ENCODE measurements at regions not wholly inside any gene's neighbourhood (a gene's known extent, or its start where the extent isn't known, plus 50 kb on each side); places are given as distances from the start of the nearest gene placed in this dataset.

GRCh38 chr18:64983497-64984238, 767.1 kb upstream of the CDH7 start:
- Histone ChIP-seq H3K9ac (ENCODE audit: low read length) (no peak overlapping the region), H3K36me3 (ENCODE audit: control insufficient read depth, low read depth, low read length) (no peaks in the 10 kb centered on the region), H3K4me1 (ENCODE audit: control insufficient read depth, low read depth, low read length) (no peaks in the 10 kb centered on the region), H3K27ac (ENCODE audit: low read length) (no peak overlapping the region), H3K9me3 (ENCODE audit: control insufficient read depth, low read depth, low read length) (no peaks in the 10 kb centered on the region), H3K4me3 (ENCODE audit: low read length) (no peak overlapping the region), H3K27me3 (ENCODE audit: control insufficient read depth, insufficient read depth, low read length) (no peaks in the 10 kb centered on the region)

GRCh38 chr18:64982414-64983055, 768.3 kb upstream of the CDH7 start:
- Histone ChIP-seq H3K9me3 (ENCODE audit: control insufficient read depth, low read depth, low read length) (no peaks in the 10 kb centered on the region), H3K9ac (ENCODE audit: low read length) (no peak overlapping the region), H3K4me3 (ENCODE audit: low read length) (no peak overlapping the region), H3K27me3 (ENCODE audit: control insufficient read depth, insufficient read depth, low read length) (no peaks in the 10 kb centered on the region), H3K36me3 (ENCODE audit: control insufficient read depth, low read depth, low read length) (no peaks in the 10 kb centered on the region), H3K4me1 (ENCODE audit: control insufficient read depth, low read depth, low read length) (no peaks in the 10 kb centered on the region), H3K27ac (ENCODE audit: low read length) (no peak overlapping the region)

GRCh38 chr18:64981915-64982314, 768.9 kb upstream of the CDH7 start:
- Histone ChIP-seq H3K36me3 (ENCODE audit: control insufficient read depth, low read depth, low read length) (no peaks in the 10 kb centered on the region), H3K9me3 (ENCODE audit: control insufficient read depth, low read depth, low read length) (no peaks in the 10 kb centered on the region), H3K27me3 (ENCODE audit: control insufficient read depth, insufficient read depth, low read length) (no peaks in the 10 kb centered on the region), H3K4me3 (ENCODE audit: low read length) (no peak overlapping the region), H3K27ac (ENCODE audit: low read length) (no peak overlapping the region), H3K4me1 (ENCODE audit: control insufficient read depth, low read depth, low read length) (no peaks in the 10 kb centered on the region), H3K9ac (ENCODE audit: low read length) (no peak overlapping the region)

DNA sequence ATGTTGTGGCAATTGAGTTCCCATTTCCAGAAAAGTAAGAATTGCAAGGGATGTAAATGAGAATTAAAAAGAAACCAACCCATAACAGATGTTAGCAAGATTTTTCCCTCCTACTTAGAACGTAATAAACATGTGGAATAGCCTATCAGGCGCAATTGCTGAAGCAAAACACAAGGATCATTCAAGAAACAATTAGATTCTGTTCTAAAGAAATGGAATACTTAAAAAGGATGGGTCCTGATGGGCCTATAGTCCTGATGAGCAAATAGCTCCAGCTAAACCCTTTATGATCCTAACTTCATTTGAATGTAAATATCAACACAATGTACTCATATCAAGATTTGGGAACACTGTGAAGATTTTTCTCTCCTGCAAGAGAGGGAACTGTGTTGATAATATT, 771.0 kb upstream of the CDH7 start:
- Histone ChIP-seq H3K9ac (ENCODE audit: low read length) (no peak overlapping the region), H3K27ac (ENCODE audit: low read length) (no peak overlapping the region), H3K4me1 (ENCODE audit: control insufficient read depth, low read depth, low read length) (no peaks in the 10 kb centered on the region), H3K36me3 (ENCODE audit: control insufficient read depth, low read depth, low read length) (no peaks in the 10 kb centered on the region), H3K4me3 (ENCODE audit: low read length) (no peak overlapping the region), H3K27me3 (ENCODE audit: control insufficient read depth, insufficient read depth, low read length) (no peaks in the 10 kb centered on the region), H3K9me3 (ENCODE audit: control insufficient read depth, low read depth, low read length) (no peaks in the 10 kb centered on the region)

DNA sequence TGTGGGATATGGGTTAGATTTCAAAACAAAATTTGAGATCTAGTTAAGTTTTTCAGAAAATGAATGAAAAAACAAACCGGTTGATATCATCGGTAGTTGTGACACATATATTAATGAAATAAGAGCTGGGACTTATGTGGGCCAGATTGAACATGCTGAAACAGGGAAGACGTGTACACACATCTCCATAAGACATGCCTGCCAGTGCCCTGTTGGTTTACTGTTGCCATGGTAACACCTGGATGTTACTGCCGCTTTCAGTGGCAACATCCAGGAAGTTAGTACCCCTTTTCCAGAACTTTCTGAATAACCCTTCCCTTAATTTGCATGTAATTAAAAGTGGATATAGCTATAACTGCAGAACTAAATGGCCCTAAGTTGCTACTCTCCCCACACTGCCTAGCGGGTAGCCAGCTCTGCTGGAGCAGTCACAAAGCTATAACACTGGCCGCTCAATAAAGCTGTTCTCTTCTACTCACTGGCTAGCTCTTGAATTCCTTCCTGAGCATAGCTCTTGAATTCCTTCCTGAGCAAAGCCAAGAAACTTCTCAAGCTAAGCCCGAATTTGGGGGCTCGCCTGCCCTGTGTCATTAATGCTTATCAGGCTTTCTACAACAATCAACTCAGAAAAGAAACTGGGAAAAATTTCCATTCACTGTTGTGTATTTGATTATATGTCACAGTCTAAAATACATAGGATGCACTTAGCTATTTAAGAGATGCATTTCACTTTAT, 776.3 kb upstream of the CDH7 start:
- no peaks in the 10 kb centered on the region for H3K36me3 ChIP-seq (ENCODE audit: control insufficient read depth, low read depth, low read length)
- no peak overlapping the region for H3K9ac ChIP-seq (ENCODE audit: low read length)
- H3K4me1 ChIP-seq (ENCODE audit: control insufficient read depth, low read depth, low read length) = no peaks in the 10 kb centered on the region
- H3K9me3 ChIP-seq (ENCODE audit: control insufficient read depth, low read depth, low read length) = no peaks in the 10 kb centered on the region
- H3K27me3 ChIP-seq (ENCODE audit: control insufficient read depth, insufficient read depth, low read length) = no peaks in the 10 kb centered on the region
- H3K4me3 ChIP-seq (ENCODE audit: low read length) = no peak overlapping the region
- no peak overlapping the region for H3K27ac ChIP-seq (ENCODE audit: low read length)

- no peak overlapping the region for H3K27ac ChIP-seq (ENCODE audit: low read length)
- H3K4me1 ChIP-seq (ENCODE audit: control insufficient read depth, low read depth, low read length) = no peaks in the 10 kb centered on the region
- H3K9ac ChIP-seq (ENCODE audit: low read length) = no peak overlapping the region
- H3K9me3 ChIP-seq (ENCODE audit: control insufficient read depth, low read depth, low read length) = no peaks in the 10 kb centered on the region
- no peak overlapping the region for H3K4me3 ChIP-seq (ENCODE audit: low read length)
- H3K27me3 ChIP-seq (ENCODE audit: control insufficient read depth, insufficient read depth, low read length) = no peaks in the 10 kb centered on the region
- H3K36me3 ChIP-seq (ENCODE audit: control insufficient read depth, low read depth, low read length) = no peaks in the 10 kb centered on the region
Measured at GRCh38 chr18:64972545-64972944, 778.3 kb upstream of the CDH7 start.

DNA sequence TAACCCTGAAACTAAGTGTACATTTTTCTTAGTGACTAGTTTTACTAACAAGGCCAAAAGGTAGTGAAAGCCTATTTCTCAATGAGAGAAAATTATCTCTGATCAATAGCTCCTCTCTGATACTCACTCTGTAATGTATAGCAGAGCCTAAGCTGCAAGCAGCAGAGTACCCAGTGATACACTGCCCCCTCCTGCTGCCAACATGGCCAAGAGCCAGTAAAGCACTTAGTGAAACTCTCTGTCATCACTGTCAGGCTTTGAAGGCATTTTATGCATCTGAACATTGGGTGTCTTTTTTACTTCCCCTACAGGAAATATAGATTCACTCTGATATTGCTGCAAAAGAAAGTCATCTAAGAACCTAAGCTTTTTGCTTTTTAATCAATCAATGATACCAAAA, 784.1 kb upstream of the CDH7 start:
- Histone ChIP-seq H3K9me3 (ENCODE audit: control insufficient read depth, low read depth, low read length) (no peaks in the 10 kb centered on the region), H3K36me3 (ENCODE audit: control insufficient read depth, low read depth, low read length) (no peaks in the 10 kb centered on the region), H3K27ac (ENCODE audit: low read length) (no peak overlapping the region), H3K4me3 (ENCODE audit: low read length) (no peak overlapping the region), H3K9ac (ENCODE audit: low read length) (no peak overlapping the region), H3K27me3 (ENCODE audit: control insufficient read depth, insufficient read depth, low read length) (no peaks in the 10 kb centered on the region), H3K4me1 (ENCODE audit: control insufficient read depth, low read depth, low read length) (no peaks in the 10 kb centered on the region)

GRCh38 chr18:64956465-64956864, 794.3 kb upstream of the CDH7 start:
- no peak overlapping the region for H3K27ac ChIP-seq (ENCODE audit: low read length)
- no peaks in the 10 kb centered on the region for H3K4me1 ChIP-seq (ENCODE audit: control insufficient read depth, low read depth, low read length)
- no peak overlapping the region for H3K4me3 ChIP-seq (ENCODE audit: low read length)
- no peaks in the 10 kb centered on the region for H3K9me3 ChIP-seq (ENCODE audit: control insufficient read depth, low read depth, low read length)
- no peaks in the 10 kb centered on the region for H3K27me3 ChIP-seq (ENCODE audit: control insufficient read depth, insufficient read depth, low read length)
- H3K9ac ChIP-seq (ENCODE audit: low read length) = no peak overlapping the region
- H3K36me3 ChIP-seq (ENCODE audit: control insufficient read depth, low read depth, low read length) = no peaks in the 10 kb centered on the region

DNA sequence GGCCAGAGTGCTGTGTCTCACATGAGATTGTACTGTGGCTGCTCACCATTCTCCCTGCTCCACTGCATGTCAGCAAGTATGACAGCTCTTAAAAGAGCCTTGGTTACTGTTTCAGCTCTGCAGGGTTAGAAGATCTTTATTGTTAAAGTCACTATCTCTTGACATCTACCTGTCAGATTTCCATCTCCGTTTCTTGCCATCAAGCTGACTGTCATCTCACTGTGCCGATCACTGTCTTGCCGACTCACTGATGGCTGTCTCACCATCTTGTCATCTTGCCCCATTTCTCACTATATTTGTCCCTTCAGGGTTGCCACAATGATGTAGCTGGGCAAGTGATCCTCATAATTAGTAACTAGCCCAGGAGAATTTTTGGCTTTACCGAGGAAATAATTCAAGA, 800.9 kb upstream of the CDH7 start:
- no peak overlapping the region for H3K9ac ChIP-seq (ENCODE audit: low read length)
- no peak overlapping the region for H3K27ac ChIP-seq (ENCODE audit: low read length)
- peaks cover 25% of the 10 kb centered on the region for H3K9me3 ChIP-seq (ENCODE audit: control insufficient read depth, low read depth, low read length)
- H3K36me3 ChIP-seq (ENCODE audit: control insufficient read depth, low read depth, low read length) = no peaks in the 10 kb centered on the region
- no peaks in the 10 kb centered on the region for H3K4me1 ChIP-seq (ENCODE audit: control insufficient read depth, low read depth, low read length)
- no peak overlapping the region for H3K4me3 ChIP-seq (ENCODE audit: low read length)
- H3K27me3 ChIP-seq (ENCODE audit: control insufficient read depth, insufficient read depth, low read length) = no peaks in the 10 kb centered on the region

- Histone ChIP-seq H3K9me3 (ENCODE audit: control insufficient read depth, low read depth, low read length) (no peaks in the 10 kb centered on the region), H3K9ac (ENCODE audit: low read length) (no peak overlapping the region), H3K27me3 (ENCODE audit: control insufficient read depth, insufficient read depth, low read length) (no peaks in the 10 kb centered on the region), H3K4me3 (ENCODE audit: low read length) (no peak overlapping the region), H3K36me3 (ENCODE audit: control insufficient read depth, low read depth, low read length) (no peaks in the 10 kb centered on the region), H3K4me1 (ENCODE audit: control insufficient read depth, low read depth, low read length) (no peaks in the 10 kb centered on the region), H3K27ac (ENCODE audit: low read length) (no peak overlapping the region)
Measured at GRCh38 chr18:64936671-64937070, 787.8 kb upstream of the LINC00305 start.

DNA sequence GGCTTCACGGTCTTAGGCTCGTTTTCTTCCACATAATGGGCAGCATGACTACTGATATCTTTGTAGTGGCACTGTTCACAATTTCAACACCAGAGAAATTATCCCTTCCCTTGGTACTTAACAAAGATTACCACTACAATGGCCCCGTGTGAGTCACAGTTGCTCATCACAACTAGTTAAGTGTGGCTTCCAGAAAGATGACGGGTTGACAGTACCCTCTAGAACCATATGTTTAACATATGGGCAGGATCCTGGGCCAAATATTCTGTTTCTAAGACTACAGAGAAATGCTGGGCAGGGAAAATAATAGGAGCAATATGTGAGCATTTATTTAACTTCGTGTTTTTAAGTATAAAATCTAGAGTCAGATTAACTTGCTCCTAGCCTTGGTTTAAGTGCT, 780.1 kb upstream of the LINC00305 start:
- Histone ChIP-seq H3K27ac (ENCODE audit: low read length) (no peak overlapping the region), H3K36me3 (ENCODE audit: control insufficient read depth, low read depth, low read length) (no peaks in the 10 kb centered on the region), H3K4me1 (ENCODE audit: control insufficient read depth, low read depth, low read length) (no peaks in the 10 kb centered on the region), H3K9me3 (ENCODE audit: control insufficient read depth, low read depth, low read length) (no peaks in the 10 kb centered on the region), H3K9ac (ENCODE audit: low read length) (no peak overlapping the region), H3K4me3 (ENCODE audit: low read length) (no peak overlapping the region), H3K27me3 (ENCODE audit: control insufficient read depth, insufficient read depth, low read length) (no peaks in the 10 kb centered on the region)
